CD4-positive, alpha-beta T cell (primary cell): ENCODE measurements at regions not wholly inside any gene's neighbourhood (a gene's known extent, or its start where the extent isn't known, plus 50 kb on each side); places are given as distances from the start of the nearest gene placed in this dataset.
"Not testable (repeated sequence)": the region's sequence is repeated elsewhere in the genome, so short reads cannot be mapped to it uniquely, and the experiment has no call there.

Experiments
- ATAC-seq: fragments of 200-7000 bp; cut with Tn5 transposase; one replicate; pipeline ENCODE4 v1.10.0; 2022; ENCODE audit warnings: mild to moderate bottlenecking; ENCODE audit not compliant: poor library complexity
- CTCF ChIA-PET: fragments of 350-600 bp; sonication (Branson Sonifier 250); formaldehyde crosslinking; loops from one replicate; lab custom pipeline; 2021; ENCODE audit warnings: antibody characterized with exemption, inconsistent platforms; lab: Charles Lee
- POLR2A ChIA-PET: fragments of 350-600 bp; sonication (Branson Sonifier 250); formaldehyde crosslinking; loops from one replicate; lab custom pipeline; 2021; ENCODE audit warnings: antibody characterized with exemption, inconsistent platforms; lab: Charles Lee
- DNase-seq, 14 experiments: peaks; one replicate each; pipeline ENCODE4 v3.0.0-alpha.2; 2013 to 2020; ENCODE audit warnings: mixed read lengths in 2 of 14
- H3K27ac ChIP-seq, 2 donors: one replicate each; pipeline versions ENCODE4 v1.5.1 to v1.7.0; 2013; ENCODE audit warnings: low read length in 2 of 2, low read depth in 1 of 2, mild to moderate bottlenecking in 1 of 2
- H3K27me3 ChIP-seq, 2 experiments: 1 replicate in 1 of 2; 2 replicates in 1 of 2; pipeline versions ENCODE4 v1.6.1 to v1.7.0; 2013; ENCODE audit warnings: low read length in 2 of 2, control low read depth in 1 of 2, mild to moderate bottlenecking in 1 of 2, moderate library complexity in 1 of 2; ENCODE audit not compliant: insufficient read depth in 2 of 2, control insufficient read depth in 1 of 2
- H3K36me3 ChIP-seq: one replicate; pipeline ENCODE4 v1.6.1; 2013; ENCODE audit warnings: low read length, control low read depth; ENCODE audit not compliant: insufficient read depth
- H3K4me1 ChIP-seq: one replicate; pipeline ENCODE4 v1.6.1; 2013; ENCODE audit warnings: low read length, control low read depth; ENCODE audit not compliant: insufficient read depth
- H3K4me3 ChIP-seq: one replicate; pipeline ENCODE4 v1.5.1; 2013; ENCODE audit warnings: mild to moderate bottlenecking, low read length, moderate library complexity
- H3K9me3 ChIP-seq, 2 experiments: 1 replicate in 1 of 2; 2 replicates in 1 of 2; pipeline versions ENCODE4 v1.6.1 to v1.7.0; 2013; ENCODE audit warnings: low read length in 2 of 2, mild to moderate bottlenecking in 2 of 2, control low read depth in 1 of 2, moderate library complexity in 1 of 2; ENCODE audit not compliant: control insufficient read depth in 1 of 2, insufficient read depth in 1 of 2
- H3K27ac Mint-ChIP-seq: one replicate; pipeline ENCODE4 v1.8.0; 2020; ENCODE audit warnings: mixed read lengths
- H3K27me3 Mint-ChIP-seq: one replicate; pipeline ENCODE4 v1.8.0; 2021; ENCODE audit warnings: mixed read lengths
- H3K36me3 Mint-ChIP-seq: one replicate; pipeline ENCODE4 v1.8.0; 2021; ENCODE audit warnings: low read depth, mixed read lengths
- H3K4me1 Mint-ChIP-seq: one replicate; pipeline ENCODE4 v1.8.0; 2021; ENCODE audit warnings: low read depth, mixed read lengths
- H3K4me3 Mint-ChIP-seq: one replicate; pipeline ENCODE4 v1.8.0; 2020; ENCODE audit warnings: mild to moderate bottlenecking, mixed read lengths
- H3K9me3 Mint-ChIP-seq: one replicate; pipeline ENCODE4 v1.8.0; 2020; ENCODE audit warnings: mixed read lengths
- intact Hi-C, 2 experiments: fragments of 100-400 bp; cut with DNase I in 1 of 2; cut with micrococcal nuclease in 1 of 2; formaldehyde crosslinking; loops; one replicate each; pipeline versions ENCODE4 v1.15.1 to v1.9.0; 2023 to 2025; cut with DNase I, micrococcal nuclease
- TF ChIP-seq, protein P1 (sequence below): fragments of 200-600 bp; IDR thresholded peaks from one replicate; pipeline ENCODE4 v1.8.0; 2022; ENCODE audit warnings: antibody characterized with exemption, mild to moderate bottlenecking

- Mint-ChIP-seq H3K27me3 (no peaks in the 10 kb centered on the region), H3K4me1 (no peaks in the 10 kb centered on the region), H3K36me3 (no peaks in the 10 kb centered on the region), H3K9me3 (peaks cover 4% of the 10 kb centered on the region), H3K4me3 (no peak overlapping the region), H3K27ac (no peak overlapping the region)
- DNase-seq (no peak), ATAC-seq (no peak)
- no peak overlapping the region for H3K27ac ChIP-seq
- ChIA-PET CTCF (no interaction called here), POLR2A (no interaction called here)
- TF ChIP-seq, protein P1, sequence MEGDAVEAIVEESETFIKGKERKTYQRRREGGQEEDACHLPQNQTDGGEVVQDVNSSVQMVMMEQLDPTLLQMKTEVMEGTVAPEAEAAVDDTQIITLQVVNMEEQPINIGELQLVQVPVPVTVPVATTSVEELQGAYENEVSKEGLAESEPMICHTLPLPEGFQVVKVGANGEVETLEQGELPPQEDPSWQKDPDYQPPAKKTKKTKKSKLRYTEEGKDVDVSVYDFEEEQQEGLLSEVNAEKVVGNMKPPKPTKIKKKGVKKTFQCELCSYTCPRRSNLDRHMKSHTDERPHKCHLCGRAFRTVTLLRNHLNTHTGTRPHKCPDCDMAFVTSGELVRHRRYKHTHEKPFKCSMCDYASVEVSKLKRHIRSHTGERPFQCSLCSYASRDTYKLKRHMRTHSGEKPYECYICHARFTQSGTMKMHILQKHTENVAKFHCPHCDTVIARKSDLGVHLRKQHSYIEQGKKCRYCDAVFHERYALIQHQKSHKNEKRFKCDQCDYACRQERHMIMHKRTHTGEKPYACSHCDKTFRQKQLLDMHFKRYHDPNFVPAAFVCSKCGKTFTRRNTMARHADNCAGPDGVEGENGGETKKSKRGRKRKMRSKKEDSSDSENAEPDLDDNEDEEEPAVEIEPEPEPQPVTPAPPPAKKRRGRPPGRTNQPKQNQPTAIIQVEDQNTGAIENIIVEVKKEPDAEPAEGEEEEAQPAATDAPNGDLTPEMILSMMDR = no peak
- H3K4me1 ChIP-seq = no peaks in the 10 kb centered on the region
- intact Hi-C loops = no loop called here
- no peaks in the 10 kb centered on the region for H3K36me3 ChIP-seq
- H3K4me3 ChIP-seq = no peak overlapping the region
- peaks cover 0 to 8% of the 10 kb centered on the region in 2 experiments for H3K9me3 ChIP-seq
- H3K27me3 ChIP-seq = no peaks in the 10 kb centered on the region
Observed at GRCh38 chr5:145521523-145521922, 313.6 kb downstream of the PRELID2 start.

- no peak overlapping the region for H3K4me3 ChIP-seq
- H3K27me3 ChIP-seq = no peaks in the 10 kb centered on the region
- CTCF ChIA-PET = no interaction called here
- Mint-ChIP-seq H3K4me3 (no peak overlapping the region), H3K9me3 (peaks cover 5% of the 10 kb centered on the region), H3K27ac (no peak overlapping the region), H3K36me3 (no peaks in the 10 kb centered on the region), H3K27me3 (no peaks in the 10 kb centered on the region), H3K4me1 (no peaks in the 10 kb centered on the region)
- H3K36me3 ChIP-seq = no peaks in the 10 kb centered on the region
- ATAC-seq (no peak), DNase-seq (no peak)
- intact Hi-C loops = no loop called here
- no peaks in the 10 kb centered on the region for H3K4me1 ChIP-seq
- TF ChIP-seq, protein P1 = no peak
- H3K27ac ChIP-seq = no peak overlapping the region
- peaks cover 0 to 8% of the 10 kb centered on the region in 2 experiments for H3K9me3 ChIP-seq
- POLR2A ChIA-PET = no interaction called here
Observed at GRCh38 chr5:145521066-145521465, 314.1 kb downstream of the PRELID2 start.

DNA sequence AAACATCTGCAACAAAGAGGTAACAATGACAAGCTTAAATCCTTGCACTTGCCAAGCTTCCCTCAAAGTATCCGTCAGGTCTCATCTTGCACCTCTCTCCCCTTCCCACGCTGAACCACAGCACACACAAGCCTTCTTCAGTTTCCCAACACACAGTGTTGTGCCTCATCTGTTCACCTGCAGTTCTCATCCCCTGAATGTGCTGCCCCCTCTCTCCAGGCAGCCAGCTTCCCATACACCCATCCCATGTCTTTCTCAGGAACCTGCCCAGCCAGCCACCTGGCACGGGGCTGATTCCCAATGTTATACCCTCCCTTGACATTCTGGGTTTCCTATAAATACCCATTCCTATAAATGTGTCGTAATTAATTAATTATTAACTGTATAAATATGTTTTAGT, 314.8 kb downstream of the PRELID2 start:
- DNase-seq (no peak), ATAC-seq (no peak)
- TF ChIP-seq, protein P1 = no peak
- intact Hi-C loops = no loop called here
- Histone ChIP-seq H3K9me3 (peaks cover 0 to 8% of the 10 kb centered on the region in 2 experiments), H3K4me3 (no peak overlapping the region), H3K27me3 (no peaks in the 10 kb centered on the region), H3K36me3 (no peaks in the 10 kb centered on the region), H3K27ac (no peak overlapping the region), H3K4me1 (no peaks in the 10 kb centered on the region)
- Mint-ChIP-seq H3K9me3 (peaks cover 8% of the 10 kb centered on the region), H3K36me3 (no peaks in the 10 kb centered on the region), H3K27ac (no peak overlapping the region), H3K4me1 (no peaks in the 10 kb centered on the region), H3K4me3 (no peak overlapping the region), H3K27me3 (no peaks in the 10 kb centered on the region)
- ChIA-PET CTCF (no interaction called here), POLR2A (no interaction called here)

DNA sequence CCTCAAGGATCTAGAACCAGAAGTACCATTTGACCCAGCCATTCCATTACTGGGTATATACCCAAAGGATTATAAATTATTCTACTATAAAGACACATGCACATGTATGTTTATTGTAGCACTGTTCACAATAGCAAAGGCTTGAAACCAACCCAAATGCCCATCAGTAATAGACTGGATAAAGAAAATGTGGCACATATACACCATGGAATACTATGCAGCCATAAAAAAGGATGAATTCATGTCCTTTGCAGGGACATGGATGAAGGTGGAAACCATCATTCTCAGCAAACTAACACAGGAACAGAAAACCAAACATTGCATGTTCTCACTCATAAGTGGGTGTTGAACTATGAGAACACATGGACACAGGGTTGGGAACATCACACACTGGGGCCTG, 317.6 kb downstream of the PRELID2 start:
- H3K27me3 ChIP-seq, ATAC-seq, H3K36me3 Mint-ChIP-seq, H3K27ac Mint-ChIP-seq, H3K36me3 ChIP-seq, H3K9me3 ChIP-seq, H3K27me3 Mint-ChIP-seq, H3K4me3 ChIP-seq, H3K4me1 Mint-ChIP-seq, CTCF ChIA-PET, POLR2A ChIA-PET, DNase-seq, H3K4me3 Mint-ChIP-seq, intact Hi-C loops, H3K27ac ChIP-seq, H3K4me1 ChIP-seq: not testable (repeated sequence)
- peaks cover 11% of the 10 kb centered on the region for H3K9me3 Mint-ChIP-seq
